Transverse colon (tissue), 3 donors: ENCODE measurements at regions not wholly inside any gene's neighbourhood (a gene's known extent, or its start where the extent isn't known, plus 50 kb on each side); places are given as distances from the start of the nearest gene placed in this dataset.

Experiments
- CTCF ChIP-seq, 5 experiments: fragments of 200-600 bp in 3 of 5; fragments of 450-650 bp in 2 of 5; sonication (generic) in 3 of 5; IDR thresholded peaks; 1 replicate in 2 of 5; 2 replicates in 3 of 5; pipeline ENCODE4 v1.5.1; 2016 to 2017; ENCODE audit warnings: antibody characterized with exemption in 5 of 5, inconsistent platforms in 3 of 5, mild to moderate bottlenecking in 2 of 5, moderate library complexity in 1 of 5
- EP300 ChIP-seq: sonication (generic); formaldehyde crosslinking; IDR thresholded peaks from one replicate; pipeline ENCODE4 v1.6.1; 2017; ENCODE audit warnings: antibody characterized with exemption, low read depth
- POLR2A ChIP-seq: fragments of 450-650 bp; IDR thresholded peaks from one replicate; pipeline ENCODE4 v1.6.1; 2016; ENCODE audit warnings: antibody characterized with exemption, mild to moderate bottlenecking, moderate library complexity

GRCh38 chr22:44440224-44441160, 57.5 kb downstream of the RTL6 start:
- TF ChIP-seq CTCF (IDR thresholded peaks at IDR 0.05) (no peak), POLR2A (no peak), EP300 (no peak)
